Prostate gland (tissue), 2 donors: ENCODE measurements at regions not wholly inside any gene's neighbourhood (a gene's known extent, or its start where the extent isn't known, plus 50 kb on each side); places are given as distances from the start of the nearest gene placed in this dataset.

Source experiments
- CTCF ChIP-seq, 4 experiments: fragments of 200-600 bp in 2 of 4; fragments of 450-650 bp in 2 of 4; sonication (generic) in 2 of 4; IDR thresholded peaks; 1 replicate in 3 of 4; 2 replicates in 1 of 4; pipeline ENCODE4 v1.5.1; 2016 to 2019; ENCODE audit warnings: antibody characterized with exemption in 4 of 4, mild to moderate bottlenecking in 2 of 4, moderate library complexity in 2 of 4
- POLR2A ChIP-seq: fragments of 450-650 bp; IDR thresholded peaks from one replicate; pipeline ENCODE4 v1.6.1; 2016; ENCODE audit warnings: antibody characterized with exemption, mild to moderate bottlenecking

GRCh38 chr1:94301186-94301585 lies 63.8 kb upstream of the ARHGAP29 start:
- TF ChIP-seq CTCF (IDR thresholded peaks at IDR 0.05) (no peak), POLR2A (no peak)
